Heart right ventricle (tissue), 16 donors: ENCODE measurements at regions not wholly inside any gene's neighbourhood (a gene's known extent, or its start where the extent isn't known, plus 50 kb on each side); places are given as distances from the start of the nearest gene placed in this dataset.

Source experiments
- ATAC-seq, 8 donors: fragments of 200-7000 bp; cut with Tn5 transposase; one replicate each; pipeline ENCODE4 v1.9.1; 2020; ENCODE audit warnings: mild to moderate bottlenecking in 8 of 8, moderate library complexity in 8 of 8, moderate number of reproducible peaks in 1 of 8
- DNase-seq, 2 donors: peaks; one replicate each; pipeline ENCODE4 v3.0.0-alpha.2; 2020
- H3K27ac ChIP-seq, 10 donors: fragments of 200-600 bp; sonication (generic) in 2 of 10; one replicate each; pipeline versions ENCODE4 v1.5.0 to v1.8.0; 2020 to 2022; ENCODE audit warnings: mild to moderate bottlenecking in 3 of 10
- H3K27me3 ChIP-seq, 7 donors: fragments of 200-600 bp; one replicate each; pipeline ENCODE4 v1.8.0; 2021 to 2022; ENCODE audit warnings: mild to moderate bottlenecking in 2 of 7
- H3K36me3 ChIP-seq, 9 donors: fragments of 200-600 bp; sonication (generic) in 1 of 9; one replicate each; pipeline versions ENCODE4 v1.5.0 to v1.8.0; 2020 to 2022; ENCODE audit warnings: mild to moderate bottlenecking in 2 of 9
- H3K4me1 ChIP-seq, 9 donors: fragments of 200-600 bp; sonication (generic) in 1 of 9; one replicate each; pipeline versions ENCODE4 v1.5.0 to v1.8.0; 2020 to 2022; ENCODE audit warnings: mild to moderate bottlenecking in 4 of 9
- H3K4me3 ChIP-seq, 10 donors: fragments of 200-600 bp; sonication (generic) in 2 of 10; one replicate each; pipeline versions ENCODE4 v1.5.0 to v1.8.0; 2020 to 2022; ENCODE audit warnings: mild to moderate bottlenecking in 7 of 10, moderate library complexity in 2 of 10
- H3K9me3 ChIP-seq, 11 donors: fragments of 200-600 bp in 10 of 11; sonication (generic) in 2 of 11; one replicate each; pipeline versions ENCODE4 v1.5.0 to v1.8.0; 2013 to 2022; ENCODE audit warnings: mild to moderate bottlenecking in 2 of 11, control low read depth in 1 of 11, moderate library complexity in 1 of 11
- CTCF ChIP-seq, 9 donors: fragments of 200-600 bp; sonication (generic) in 2 of 9; IDR thresholded peaks; one replicate each; pipeline versions ENCODE4 v1.5.0 to v1.8.0; 2021 to 2022; ENCODE audit warnings: antibody characterized with exemption in 9 of 9, mild to moderate bottlenecking in 5 of 9, moderate library complexity in 1 of 9
- WGBS, 2 donors: extraction: QIAGEN DNeasy Blood & Tissue Kit; methylation state at CpG; one replicate each; pipeline ENCODE4 v1.1.7; 2013; ENCODE audit warnings: inconsistent platforms in 1 of 2; 5-methylcytosine and 5-hydroxymethylcytosine counted together
- intact Hi-C, 10 donors: fragments of 100-400 bp; cut with DNase I; formaldehyde crosslinking; loops; one replicate each; pipeline versions ENCODE4 v1.11.1 to v1.14.2; 2022
- donor health status: Arrhythmogenic right ventricular cardiomyopathy.
- donor health status: ischemic (EF 13 %, LVEDD 7.1; RV severe dilation, severe dysfunction).
- donor health status: healthy with polysubstance abuse.
- donor health status: DM: no; HTN: yes; CAD: no.
- donor health status: DM: no; HTN: no; CAD: no.
- donor health status: ischemic (EF 25% LVEDD 6.9; RV normal size, moderate dysfunction).
- donor health status: ischemic (EF 25% LVEDD 5.7; RV mildly dilated, moderate dysfunction).
- donor health status: healthy.
- donor health status: DM: yes; HTN: yes; CAD: no.
- donor health status: Ischemic cardiomyopathy.
- donor health status: ischemic (EF 35%, LVEDD 5.7; RV mildly dilated, moderate dysfunction).
- donor health status: nonischemic (EF 11% LVEDD 7.7; RV severe dilation, severe dysfunction).
- donor health status: DM: yes; HTN: yes; CAD: no.
- donor health status: PGD.
- donor health status: ischemic (EF 29% LVEDD 5.4; RV normal size, mild dysfunction).
- donor health status: nonischemic (EF 23%, LVEDD 6.1; RV moderate dilation, normal function).

- no peak for ATAC-seq
- no peaks in the 10 kb centered on the region for H3K36me3 ChIP-seq
- no peak for TF ChIP-seq CTCF (IDR thresholded peaks at IDR 0.05)
- no peaks in the 10 kb centered on the region for H3K9me3 ChIP-seq
- intact Hi-C loops = no loop called here
- H3K27me3 ChIP-seq = peaks cover 0 to 60% (median 27%) of the 10 kb centered on the region in 7 donors
- no peak overlapping the region for H3K27ac ChIP-seq
- no peaks in the 10 kb centered on the region for H3K4me1 ChIP-seq
- H3K4me3 ChIP-seq = no peak overlapping the region
- DNase-seq = no peak
- 32 to 40% methylated on average over 23 of the region's 23 CpGs for WGBS, 2 donors
These were observed 60.4 kb downstream of the FZD10 start for GRCh38 chr12:130222519-130223218.

- TF ChIP-seq CTCF (IDR thresholded peaks at IDR 0.05) = no peak
- H3K4me3 ChIP-seq = no peak overlapping the region
- H3K9me3 ChIP-seq = no peaks in the 10 kb centered on the region
- no peaks in the 10 kb centered on the region for H3K36me3 ChIP-seq
- WGBS, 2 donors = 87 to 88% methylated on average over 6 of the region's 6 CpGs
- DNase-seq (no peak), ATAC-seq (no peak)
- peaks cover 0 to 59% (median 24%) of the 10 kb centered on the region in 7 donors for H3K27me3 ChIP-seq
- H3K4me1 ChIP-seq = no peaks in the 10 kb centered on the region
- H3K27ac ChIP-seq = no peak overlapping the region
- intact Hi-C loops = no loop called here
These were observed 61.5 kb downstream of the FZD10 start for GRCh38 chr12:130223767-130224244.

- ATAC-seq (no peak), DNase-seq (no peak)
- Histone ChIP-seq H3K4me3 (no peak overlapping the region), H3K9me3 (peaks cover 0 to 8% (median 0%) of the 10 kb centered on the region in 11 donors), H3K4me1 (no peaks in the 10 kb centered on the region), H3K27me3 (peaks cover 0 to 51% (median 19%) of the 10 kb centered on the region in 7 donors), H3K36me3 (no peaks in the 10 kb centered on the region), H3K27ac (no peak overlapping the region)
- intact Hi-C loops = no loop called here
- 70 to 74% methylated on average over 14 of the region's 14 CpGs for WGBS, 2 donors
- TF ChIP-seq CTCF (IDR thresholded peaks at IDR 0.05) = no peak
These were observed 62.3 kb downstream of the FZD10 start for GRCh38 chr12:130224613-130225012.

GRCh38 chr12:130225347-130225746, 63.1 kb downstream of the FZD10 start:
- ATAC-seq (no peak), DNase-seq (no peak)
- Histone ChIP-seq H3K27ac (no peak overlapping the region), H3K27me3 (peaks cover 0 to 49% (median 19%) of the 10 kb centered on the region in 7 donors), H3K9me3 (peaks cover 0 to 12% (median 0%) of the 10 kb centered on the region in 11 donors), H3K4me1 (no peaks in the 10 kb centered on the region), H3K36me3 (no peaks in the 10 kb centered on the region), H3K4me3 (no peak overlapping the region)
- intact Hi-C loops = no loop called here
- no peak for TF ChIP-seq CTCF (IDR thresholded peaks at IDR 0.05)
- 46 to 56% methylated on average over 6 of the region's 6 CpGs for WGBS, 2 donors
